H1 (cell line): ENCODE measurements at regions not wholly inside any gene's neighbourhood (a gene's known extent, or its start where the extent isn't known, plus 50 kb on each side); places are given as distances from the start of the nearest gene placed in this dataset.

Experiments
- CTCF ChIA-PET: fragments of 300-600 bp; sonication (Branson Sonifier 250); formaldehyde crosslinking; loops from one replicate; lab custom pipeline; 2021; ENCODE audit not compliant: partially characterized antibody; lab: Charles Lee
- POLR2A ChIA-PET: fragments of 300-600 bp; sonication (Branson Sonifier 250); formaldehyde crosslinking; loops from one replicate; lab custom pipeline; 2021; ENCODE audit warnings: inconsistent platforms; ENCODE audit not compliant: partially characterized antibody; lab: Charles Lee
- DNase-seq, 2 experiments: peaks; one replicate each; pipeline versions ENCODE4 v3.0.0 to v3.0.0-alpha.2; 2010 to 2022; ENCODE audit warnings: low spot score in 2 of 2, low read depth in 1 of 2, mixed read lengths in 1 of 2
- FAIRE-seq: peaks from 2 replicates; lab custom pipeline; 2011; peaks lifted over from hg19 to GRCh38; lab: Jason Lieb, UNC
- H2AFZ ChIP-seq: 2 replicates; pipeline ENCODE4 v1.8.1; 2012; ENCODE audit warnings: low read length, inconsistent platforms
- H2AK5ac ChIP-seq: 2 replicates; pipeline ENCODE4 v1.6.1; 2013; ENCODE audit warnings: low read depth, low read length
- H2BK120ac ChIP-seq: replicated peaks from 2 replicates; pipeline ENCODE3; 2013; ENCODE audit warnings: low read depth, low read length, inconsistent platforms
- H2BK12ac ChIP-seq: 2 replicates; pipeline ENCODE4 v1.6.1; 2013; ENCODE audit warnings: low read depth, low read length
- H2BK15ac ChIP-seq: 2 replicates; pipeline ENCODE4 v1.6.1; 2013; ENCODE audit warnings: low read length
- H2BK20ac ChIP-seq: 2 replicates; pipeline ENCODE4 v1.6.1; 2013; ENCODE audit warnings: low read length
- H2BK5ac ChIP-seq: 2 replicates; pipeline ENCODE4 v1.6.1; 2013; ENCODE audit warnings: low read depth, low read length
- H3K14ac ChIP-seq: 2 replicates; pipeline ENCODE4 v1.6.1; 2013; ENCODE audit warnings: inconsistent platforms; ENCODE audit not compliant: insufficient read length
- H3K18ac ChIP-seq: 2 replicates; pipeline ENCODE4 v1.6.1; 2013; ENCODE audit warnings: low read length; ENCODE audit errors: extremely low read depth
- H3K23ac ChIP-seq: 2 replicates; pipeline ENCODE4 v1.6.1; 2013; ENCODE audit warnings: inconsistent platforms; ENCODE audit not compliant: insufficient read length
- H3K23me2 ChIP-seq: 2 replicates; pipeline ENCODE4 v1.6.1; 2013; ENCODE audit warnings: low read depth, low read length
- H3K27ac ChIP-seq: 2 replicates; pipeline ENCODE4 v1.6.1; 2011; ENCODE audit warnings: low read depth, low read length, inconsistent platforms
- H3K27me3 ChIP-seq, 4 experiments: replicated peaks in 1 of 4; 1 replicate in 1 of 4; 2 replicates in 3 of 4; pipeline versions ENCODE4 v1.6.1 to v1.8.1; 2011 to 2013; ENCODE audit warnings: low read length in 3 of 4, mild to moderate bottlenecking in 3 of 4, inconsistent platforms in 2 of 4, mixed read lengths in 2 of 4, moderate library complexity in 1 of 4; ENCODE audit not compliant: control insufficient read depth in 3 of 4, insufficient read depth in 3 of 4; ENCODE audit errors: extremely low read depth in 1 of 4
- H3K36me3 ChIP-seq, 4 experiments: 2 replicates each; pipeline versions ENCODE4 v1.6.1 to v1.8.1; 2011 to 2013; ENCODE audit warnings: mild to moderate bottlenecking in 4 of 4, low read length in 3 of 4, moderate library complexity in 2 of 4, control low read depth in 1 of 4, inconsistent platforms in 1 of 4; ENCODE audit not compliant: insufficient read depth in 4 of 4, control insufficient read depth in 2 of 4
- H3K4ac ChIP-seq: replicated peaks from 2 replicates; pipeline ENCODE3; 2013; ENCODE audit warnings: low read length, low read depth, mixed read lengths, inconsistent platforms; ENCODE audit not compliant: insufficient read length
- H3K4me1 ChIP-seq, 4 experiments: replicated peaks in 1 of 4; 1 replicate in 1 of 4; 2 replicates in 3 of 4; pipeline versions ENCODE4 v1.6.1 to v1.8.1; 2011 to 2013; ENCODE audit warnings: low read length in 3 of 4, inconsistent platforms in 2 of 4, mixed read lengths in 1 of 4; ENCODE audit not compliant: insufficient read depth in 4 of 4, control insufficient read depth in 3 of 4
- H3K4me2 ChIP-seq, 2 experiments: 2 replicates each; pipeline versions ENCODE4 v1.6.1 to v1.8.1; 2011 to 2013; ENCODE audit warnings: low read depth in 2 of 2, low read length in 2 of 2, control low read depth in 1 of 2, inconsistent platforms in 1 of 2, mild to moderate bottlenecking in 1 of 2; ENCODE audit not compliant: insufficient read depth in 1 of 2
- H3K4me3 ChIP-seq, 4 experiments: fragments of 200-600, 300-600 bp in 1 of 4; sonication (generic), shearing (Covaris generic), sonication (Bioruptor Twin) in 1 of 4; 2 replicates each; pipeline versions ENCODE4 v1.5.1 to v1.8.1; 2011 to 2016; ENCODE audit warnings: low read length in 4 of 4, low read depth in 3 of 4, control low read depth in 2 of 4, inconsistent platforms in 2 of 4, mild to moderate bottlenecking in 2 of 4, mixed read lengths in 1 of 4, moderate library complexity in 1 of 4; ENCODE audit not compliant: insufficient read depth in 2 of 4; ENCODE audit errors: extremely low read depth in 1 of 4
- H3K56ac ChIP-seq: replicated peaks from 2 replicates; pipeline ENCODE3; 2013; ENCODE audit warnings: low read depth, mild to moderate bottlenecking, mixed read lengths, low read length, inconsistent platforms; ENCODE audit not compliant: insufficient read length
- H3K79me1 ChIP-seq: 2 replicates; pipeline ENCODE4 v1.6.1; 2013; ENCODE audit warnings: low read depth, low read length, control low read depth
- H3K79me2 ChIP-seq, 2 experiments: 2 replicates each; pipeline versions ENCODE4 v1.6.1 to v1.8.1; 2012 to 2013; ENCODE audit warnings: low read length in 2 of 2, mild to moderate bottlenecking in 2 of 2, inconsistent platforms in 1 of 2; ENCODE audit not compliant: insufficient read depth in 2 of 2, control insufficient read depth in 1 of 2
- H3K9ac ChIP-seq, 4 experiments: replicated peaks in 1 of 4; 1 replicate in 1 of 4; 2 replicates in 3 of 4; pipeline versions ENCODE4 v1.6.1 to v1.8.1; 2011 to 2013; ENCODE audit warnings: low read depth in 3 of 4, low read length in 3 of 4, control low read depth in 2 of 4, mild to moderate bottlenecking in 2 of 4, moderate library complexity in 2 of 4, inconsistent platforms in 1 of 4; ENCODE audit errors: extremely low read depth in 1 of 4
- H3K9me3 ChIP-seq, 2 experiments: 2 replicates each; pipeline versions ENCODE4 v1.6.1 to v1.8.1; 2012 to 2013; ENCODE audit warnings: mild to moderate bottlenecking in 2 of 2, moderate library complexity in 2 of 2, control low read depth in 1 of 2, inconsistent platforms in 1 of 2, low read depth in 1 of 2, low read length in 1 of 2, mixed read lengths in 1 of 2; ENCODE audit not compliant: insufficient read depth in 2 of 2
- H4K20me1 ChIP-seq, 2 experiments: replicated peaks in 1 of 2; 2 replicates each; pipeline versions ENCODE3 to v1.8.1; 2011 to 2013; ENCODE audit warnings: inconsistent platforms in 2 of 2, low read length in 2 of 2, mild to moderate bottlenecking in 1 of 2; ENCODE audit not compliant: insufficient read depth in 2 of 2, control insufficient read depth in 1 of 2
- H4K5ac ChIP-seq: 2 replicates; pipeline ENCODE4 v1.6.1; 2013; ENCODE audit warnings: low read length, low read depth, mixed read lengths, inconsistent platforms; ENCODE audit not compliant: insufficient read length
- H4K8ac ChIP-seq: 2 replicates; pipeline ENCODE4 v1.8.0; 2013; ENCODE audit warnings: mild to moderate bottlenecking, moderate library complexity, low read length, inconsistent platforms; ENCODE audit not compliant: insufficient read depth; ENCODE audit errors: extremely low read depth
- H4K91ac ChIP-seq: replicated peaks from 2 replicates; pipeline ENCODE3; 2013; ENCODE audit warnings: low read length, mixed read lengths, inconsistent platforms; ENCODE audit not compliant: insufficient read length
- FOSL1 ChIP-seq: IDR thresholded peaks from 2 replicates; pipeline ENCODE4 v1.6.1; 2011; ENCODE audit warnings: mild to moderate bottlenecking, low read depth, low read length, moderate library complexity; ENCODE audit not compliant: insufficient read depth
- GABPA ChIP-seq: IDR thresholded peaks from 2 replicates; pipeline ENCODE4 v1.6.1; 2011; ENCODE audit warnings: mild to moderate bottlenecking, low read length, moderate library complexity, borderline replicate concordance; ENCODE audit not compliant: insufficient read depth
- GTF2F1 ChIP-seq: IDR thresholded peaks from 2 replicates; pipeline ENCODE4 v1.6.1; 2012; ENCODE audit warnings: low read depth, low read length, improper control_type of control experiment, borderline replicate concordance
- KDM4A ChIP-seq: IDR thresholded peaks from one replicate; pipeline ENCODE4 v1.7.1; 2012; ENCODE audit warnings: low read depth, mild to moderate bottlenecking, moderate library complexity, low read length, inconsistent platforms; ENCODE audit not compliant: severe bottlenecking
- KDM5A ChIP-seq: fragments of 200-600 bp; IDR thresholded peaks from 2 replicates; pipeline ENCODE4 v1.7.1; 2012; ENCODE audit warnings: mild to moderate bottlenecking, low read length, inconsistent platforms, mixed read lengths
- PHF8 ChIP-seq: fragments of 200-600 bp; sonication (generic); conservative IDR thresholded peaks from 2 replicates; pipeline ENCODE4 v1.7.1; 2012; ENCODE audit warnings: low read depth, mild to moderate bottlenecking, inconsistent platforms, low read length, moderate library complexity
- POLR2AphosphoS5 ChIP-seq: IDR thresholded peaks from 2 replicates; pipeline ENCODE4 v1.6.1; 2011; ENCODE audit warnings: low read depth, low read length
- POU5F1 ChIP-seq: IDR thresholded peaks from 2 replicates; pipeline ENCODE4 v1.6.1; 2011; ENCODE audit warnings: low read depth, mild to moderate bottlenecking, low read length, moderate library complexity
- RFX5 ChIP-seq: IDR thresholded peaks from 2 replicates; pipeline ENCODE4 v1.6.1; 2011; ENCODE audit warnings: low read depth, low read length, improper control_type of control experiment, borderline replicate concordance
- RNF2 ChIP-seq: fragments of 200-900, 300-1000 bp; sonication (generic); IDR thresholded peaks from 2 replicates; pipeline ENCODE4 v1.7.1; 2016; ENCODE audit warnings: borderline replicate concordance, low read depth, mild to moderate bottlenecking, antibody characterized with exemption, low read length; ENCODE audit not compliant: poor library complexity, severe bottlenecking; ENCODE audit errors: missing control alignments
- SIX5 ChIP-seq: IDR thresholded peaks from 2 replicates; pipeline ENCODE4 v1.6.1; 2011; ENCODE audit warnings: mild to moderate bottlenecking, low read depth, low read length
- SRF ChIP-seq: IDR thresholded peaks from 2 replicates; pipeline ENCODE4 v1.6.1; 2011; ENCODE audit warnings: mild to moderate bottlenecking, low read depth, low read length, moderate library complexity
- SUZ12 ChIP-seq: fragments of 200-600 bp; sonication (generic); IDR thresholded peaks from 2 replicates; pipeline ENCODE4 v1.6.1; 2012; ENCODE audit warnings: mild to moderate bottlenecking, inconsistent platforms, low read length, moderate library complexity, mixed read lengths
- WGBS, 2 experiments: shearing (Covaris generic) in 1 of 2; methylation state at CpG; one replicate each; pipeline versions ENCODE4 v1.1.6 to v1.1.7; 2013 to 2015; ENCODE audit warnings: low lambda C conversion rate in 2 of 2, mixed read lengths in 2 of 2, inconsistent platforms in 1 of 2, low coverage in 1 of 2, missing lambda C conversion rate in 1 of 2; ENCODE audit not compliant: insufficient replicate concordance in 2 of 2, insufficient coverage in 1 of 2, insufficient read length in 1 of 2; ENCODE audit errors: extremely low coverage in 1 of 2, missing lambda C conversion rate in 1 of 2; 5-methylcytosine and 5-hydroxymethylcytosine counted together
- TF ChIP-seq, protein P1 (sequence below): IDR thresholded peaks from 2 replicates; pipeline ENCODE4 v1.6.1; 2012; ENCODE audit warnings: inconsistent platforms

- Histone ChIP-seq H3K9me3 (peaks cover 0 to 4% of the 10 kb centered on the region in 2 experiments; a peak in 2 of 4 replicates), H2BK20ac (no peak overlapping the region), H2BK5ac (no peak overlapping the region), H3K27me3 (no peaks in the 10 kb centered on the region), H3K36me3 (no peaks in the 10 kb centered on the region; a peak in 1 of 8 replicates), H3K18ac (no peak overlapping the region), H2AK5ac (no peak overlapping the region), H3K9ac (no peak overlapping the region), H3K56ac (no peak overlapping the region), H2AFZ (no peak overlapping the region), H3K79me1 (no peaks in the 10 kb centered on the region), H4K20me1 (no peaks in the 10 kb centered on the region), H2BK15ac (no peak overlapping the region), H3K14ac (no peak overlapping the region), H3K23me2 (no peaks in the 10 kb centered on the region), H2BK120ac (no peak overlapping the region), H4K5ac (no peak overlapping the region), H3K4me2 (no peak overlapping the region), H2BK12ac (no peak overlapping the region), H3K27ac (no peak overlapping the region), H3K4ac (no peak overlapping the region), H3K4me3 (no peak overlapping the region), H4K8ac (no peak overlapping the region), H4K91ac (no peak overlapping the region), H3K79me2 (no peaks in the 10 kb centered on the region), H3K4me1 (no peaks in the 10 kb centered on the region), H3K23ac (no peak overlapping the region)
- WGBS, 2 experiments = 100% methylated on average over 1 of the region's 1 CpG; no CpG with 5 or more reads in 1 of the 2 experiments
- TF ChIP-seq RFX5 (no peak), SUZ12 (no peak), SRF (no peak), SIX5 (no peak), GABPA (no peak), KDM4A (no peak), POU5F1 (no peak), RNF2 (no peak), POLR2AphosphoS5 (no peak), FOSL1 (no peak), KDM5A (no peak), GTF2F1 (no peak), PHF8 (no peak)
- TF ChIP-seq, protein P1, sequence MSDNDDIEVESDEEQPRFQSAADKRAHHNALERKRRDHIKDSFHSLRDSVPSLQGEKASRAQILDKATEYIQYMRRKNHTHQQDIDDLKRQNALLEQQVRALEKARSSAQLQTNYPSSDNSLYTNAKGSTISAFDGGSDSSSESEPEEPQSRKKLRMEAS = no peak
- CTCF ChIA-PET = no interaction called here
- POLR2A ChIA-PET = no interaction called here
- DNase-seq = no peak
- no peak for FAIRE-seq
Measured at GRCh38 chrX:87975365-87975764, 457.8 kb downstream of the KLHL4 start.
